Nephron progenitor cell (in vitro differentiated cells): ENCODE measurements at regions not wholly inside any gene's neighbourhood (a gene's known extent, or its start where the extent isn't known, plus 50 kb on each side); places are given as distances from the start of the nearest gene placed in this dataset.
"Not testable (repeated sequence)": the region's sequence is repeated elsewhere in the genome, so short reads cannot be mapped to it uniquely, and the experiment has no call there.

Source experiments
- DNase-seq: peaks from one replicate; pipeline ENCODE4 v3.0.0; 2021
- H3K27ac Mint-ChIP-seq: 2 replicates; pipeline ENCODE4 v1.8.0; 2021; ENCODE audit warnings: mild to moderate bottlenecking, moderate library complexity, mixed read lengths
- H3K27me3 Mint-ChIP-seq: 2 replicates; pipeline ENCODE4 v1.8.0; 2021; ENCODE audit warnings: mild to moderate bottlenecking, low read depth, mixed read lengths; ENCODE audit not compliant: poor library complexity
- H3K36me3 Mint-ChIP-seq: 2 replicates; pipeline ENCODE4 v1.8.0; 2021; ENCODE audit warnings: low read depth, mixed read lengths
- H3K4me1 Mint-ChIP-seq: 2 replicates; pipeline ENCODE4 v1.8.0; 2021; ENCODE audit warnings: mixed read lengths
- H3K4me3 Mint-ChIP-seq: 2 replicates; pipeline ENCODE4 v1.8.0; 2021; ENCODE audit warnings: mild to moderate bottlenecking, moderate library complexity, mixed read lengths
- H3K9me3 Mint-ChIP-seq: 2 replicates; pipeline ENCODE4 v1.8.0; 2021; ENCODE audit warnings: mild to moderate bottlenecking, moderate library complexity, mixed read lengths
- TF ChIP-seq, protein P1 (sequence below): fragments of 200-600 bp; sonication (generic); IDR thresholded peaks from 2 replicates; pipeline ENCODE4 v1.5.0; 2021; ENCODE audit warnings: antibody characterized with exemption

DNA sequence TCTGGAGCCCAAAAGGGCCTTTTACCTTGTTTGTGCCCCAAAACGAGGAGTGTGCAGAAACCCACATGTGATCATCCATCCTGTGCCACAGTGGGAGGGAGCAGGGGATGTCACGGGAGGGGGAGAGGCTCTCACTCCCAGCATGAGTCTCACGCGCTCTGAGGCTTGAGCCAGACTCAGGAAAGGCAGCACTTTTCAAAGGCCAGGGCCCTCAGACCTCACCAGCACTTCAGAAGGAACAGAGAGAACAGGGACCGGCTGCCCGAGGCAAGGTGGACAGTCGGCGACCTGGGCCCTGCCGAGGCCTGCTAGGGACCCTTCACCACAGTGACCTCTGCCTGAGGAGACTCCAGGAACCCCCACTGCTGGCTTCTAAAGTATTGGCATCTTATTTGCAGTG lies 71.7 kb upstream of the WASF3 start:
- Mint-ChIP-seq H3K27me3 (peaks cover 3% of the 10 kb centered on the region), H3K4me1 (peaks cover 7% of the 10 kb centered on the region), H3K4me3 (no peak overlapping the region), H3K27ac (no peak overlapping the region), H3K9me3 (no peaks in the 10 kb centered on the region), H3K36me3 (no peaks in the 10 kb centered on the region)
- no peak for DNase-seq
- TF ChIP-seq, protein P1, sequence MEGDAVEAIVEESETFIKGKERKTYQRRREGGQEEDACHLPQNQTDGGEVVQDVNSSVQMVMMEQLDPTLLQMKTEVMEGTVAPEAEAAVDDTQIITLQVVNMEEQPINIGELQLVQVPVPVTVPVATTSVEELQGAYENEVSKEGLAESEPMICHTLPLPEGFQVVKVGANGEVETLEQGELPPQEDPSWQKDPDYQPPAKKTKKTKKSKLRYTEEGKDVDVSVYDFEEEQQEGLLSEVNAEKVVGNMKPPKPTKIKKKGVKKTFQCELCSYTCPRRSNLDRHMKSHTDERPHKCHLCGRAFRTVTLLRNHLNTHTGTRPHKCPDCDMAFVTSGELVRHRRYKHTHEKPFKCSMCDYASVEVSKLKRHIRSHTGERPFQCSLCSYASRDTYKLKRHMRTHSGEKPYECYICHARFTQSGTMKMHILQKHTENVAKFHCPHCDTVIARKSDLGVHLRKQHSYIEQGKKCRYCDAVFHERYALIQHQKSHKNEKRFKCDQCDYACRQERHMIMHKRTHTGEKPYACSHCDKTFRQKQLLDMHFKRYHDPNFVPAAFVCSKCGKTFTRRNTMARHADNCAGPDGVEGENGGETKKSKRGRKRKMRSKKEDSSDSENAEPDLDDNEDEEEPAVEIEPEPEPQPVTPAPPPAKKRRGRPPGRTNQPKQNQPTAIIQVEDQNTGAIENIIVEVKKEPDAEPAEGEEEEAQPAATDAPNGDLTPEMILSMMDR: no peak

DNA sequence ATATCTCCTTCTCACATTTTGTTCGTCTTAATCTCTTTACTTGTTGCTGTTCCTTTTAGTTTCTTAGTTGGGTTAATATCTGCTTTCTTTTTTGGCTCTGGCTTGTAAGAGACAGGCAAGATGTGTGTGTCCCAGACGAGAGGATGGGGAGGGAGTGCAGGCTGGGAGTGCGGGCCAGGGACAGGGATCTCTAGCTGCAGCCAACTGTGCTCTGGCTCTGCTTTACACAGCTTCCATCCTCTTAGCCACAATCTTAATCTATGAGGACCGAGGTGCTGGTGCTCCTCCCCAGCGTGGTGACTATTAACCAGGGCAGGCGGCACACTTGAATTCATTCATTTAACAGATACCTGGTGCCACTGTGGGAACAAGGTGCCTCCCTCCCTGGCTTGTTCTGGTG lies 70.9 kb upstream of the WASF3 start:
- Mint-ChIP-seq H3K4me3 (no peak overlapping the region), H3K36me3 (no peaks in the 10 kb centered on the region), H3K27ac (no peak overlapping the region), H3K9me3 (no peaks in the 10 kb centered on the region), H3K4me1 (peaks cover 7% of the 10 kb centered on the region), H3K27me3 (peaks cover 3% of the 10 kb centered on the region)
- TF ChIP-seq, protein P1: no peak
- DNase-seq: no peak

DNA sequence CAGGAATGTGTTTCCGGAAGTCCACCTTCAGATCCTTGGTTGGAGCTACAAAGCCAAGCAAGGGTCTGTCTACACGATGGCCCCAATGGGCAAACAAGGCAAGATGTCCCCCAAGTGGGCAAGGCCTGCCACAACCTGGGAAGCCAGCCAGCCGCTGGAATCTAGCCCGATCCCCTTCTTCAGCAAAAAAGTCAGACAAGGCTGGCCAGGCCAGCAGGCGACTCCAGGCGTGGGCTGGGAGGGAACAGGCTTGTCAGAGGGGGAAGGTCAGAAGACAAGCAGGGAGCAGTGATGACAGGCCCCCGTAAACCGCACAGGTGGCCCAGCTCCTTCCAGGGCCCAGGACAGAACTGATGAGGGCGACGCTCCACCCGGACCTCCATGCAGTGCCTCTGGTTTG lies 69.7 kb upstream of the WASF3 start:
- H3K4me1 Mint-ChIP-seq: peaks cover 7% of the 10 kb centered on the region
- no peaks in the 10 kb centered on the region for H3K9me3 Mint-ChIP-seq

DNA sequence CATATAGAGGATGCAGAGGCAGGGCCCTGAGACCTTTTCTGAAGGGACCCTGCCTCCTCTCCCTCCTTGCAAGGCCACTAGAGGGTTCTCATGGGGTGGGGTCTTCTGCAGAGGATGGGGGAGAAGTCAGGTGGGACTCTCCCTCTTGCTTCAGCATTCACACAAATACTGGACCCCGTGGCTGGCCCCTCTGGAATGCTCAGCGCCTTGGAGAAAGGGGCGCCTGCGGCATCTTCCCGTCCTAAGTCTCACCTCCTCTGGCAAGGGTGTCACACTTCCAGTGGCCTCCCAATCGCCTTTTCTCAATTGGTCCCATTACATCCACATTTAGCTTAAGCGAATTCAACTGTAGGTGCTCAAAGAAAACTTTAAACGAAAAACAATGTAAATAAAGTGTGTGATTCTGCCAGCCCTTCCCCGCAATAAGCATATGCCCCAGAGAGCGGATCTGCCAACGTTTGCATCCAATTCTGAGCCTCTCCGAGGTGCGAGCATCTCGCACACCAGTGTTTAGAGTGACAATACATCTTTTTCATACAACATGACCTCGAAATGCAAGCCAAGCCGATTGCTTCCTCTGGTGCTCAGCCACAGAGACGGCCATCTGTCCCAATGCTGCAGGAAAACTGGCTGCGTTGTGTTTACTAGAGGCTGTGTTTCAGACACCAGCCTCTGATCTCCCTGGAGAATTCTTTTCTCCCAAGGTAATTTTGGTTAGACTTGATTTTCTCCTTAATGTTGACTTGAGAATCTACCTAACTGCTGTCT lies 69.1 kb upstream of the WASF3 start:
- no peaks in the 10 kb centered on the region for H3K36me3 Mint-ChIP-seq
- H3K4me3 Mint-ChIP-seq: no peak overlapping the region
- peaks cover 7% of the 10 kb centered on the region for H3K4me1 Mint-ChIP-seq
- TF ChIP-seq, protein P1: no peak
- H3K27ac Mint-ChIP-seq: no peak overlapping the region
- H3K27me3 Mint-ChIP-seq: peaks cover 3% of the 10 kb centered on the region
- no peaks in the 10 kb centered on the region for H3K9me3 Mint-ChIP-seq
- DNase-seq: no peak

More for the DNA sequence above, 69.7 kb upstream of the WASF3 start:
- no peak overlapping the region for H3K27ac Mint-ChIP-seq
- H3K4me3 Mint-ChIP-seq: no peak overlapping the region
- no peaks in the 10 kb centered on the region for H3K36me3 Mint-ChIP-seq
- TF ChIP-seq, protein P1: no peak
- DNase-seq: no peak
- peaks cover 3% of the 10 kb centered on the region for H3K27me3 Mint-ChIP-seq

DNA sequence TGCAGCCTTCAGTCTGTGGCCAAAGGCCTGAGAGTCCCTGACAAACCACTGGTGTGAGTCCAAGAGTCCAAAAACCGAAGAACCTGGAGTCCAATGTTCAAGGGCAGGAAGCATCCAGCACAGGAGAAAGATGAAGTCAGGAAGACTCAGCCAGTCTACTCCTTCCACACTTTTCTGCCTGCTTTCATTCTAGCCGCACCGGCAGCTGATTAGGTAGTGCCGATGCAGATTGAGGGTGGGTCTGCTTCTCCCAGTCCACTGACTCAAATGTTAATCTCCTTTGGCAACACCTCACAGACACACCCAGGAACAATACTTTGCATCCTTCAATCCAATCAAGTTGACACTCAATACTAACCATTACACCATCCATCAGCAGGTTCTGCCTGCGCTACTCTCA lies 65.2 kb upstream of the WASF3 start:
- not testable (repeated sequence) for H3K27me3 Mint-ChIP-seq, H3K4me3 Mint-ChIP-seq, DNase-seq, H3K9me3 Mint-ChIP-seq, H3K27ac Mint-ChIP-seq, H3K36me3 Mint-ChIP-seq
- H3K4me1 Mint-ChIP-seq: peaks cover 14% of the 10 kb centered on the region

DNA sequence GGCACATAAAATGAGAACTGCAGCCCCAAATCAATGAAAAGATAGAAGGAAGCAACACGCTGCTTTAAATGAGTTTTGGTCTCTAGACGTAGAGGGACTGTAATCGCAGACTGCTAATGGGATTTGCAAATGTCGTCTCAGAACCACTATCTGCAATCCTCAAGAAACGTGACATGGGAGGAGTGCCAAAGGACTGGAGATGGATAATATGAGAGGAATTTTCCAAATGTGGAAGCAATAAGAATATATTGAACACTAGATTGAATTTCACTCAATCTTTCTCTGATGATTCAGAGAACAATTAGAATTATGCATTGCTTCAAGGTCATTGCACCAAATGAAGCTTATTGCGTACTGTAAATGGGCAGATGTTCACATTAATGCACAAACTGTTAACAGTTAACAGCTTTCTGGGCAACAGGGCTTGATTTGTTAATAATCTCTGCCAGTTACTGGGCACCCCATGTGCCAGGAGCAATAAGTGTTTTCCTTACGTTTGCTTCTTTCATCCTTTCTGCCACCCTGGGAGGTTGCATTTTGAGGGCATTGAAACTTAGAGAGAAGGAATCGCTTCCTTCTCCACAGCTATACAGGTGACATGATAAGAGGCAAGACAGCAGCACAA lies 62.8 kb upstream of the WASF3 start:
- H3K4me3 Mint-ChIP-seq: no peak overlapping the region
- no peak for DNase-seq
- H3K36me3 Mint-ChIP-seq: no peaks in the 10 kb centered on the region
- no peaks in the 10 kb centered on the region for H3K9me3 Mint-ChIP-seq
- peaks cover 37% of the 10 kb centered on the region for H3K4me1 Mint-ChIP-seq
- TF ChIP-seq, protein P1: no peak
- H3K27ac Mint-ChIP-seq: no peak overlapping the region
- H3K27me3 Mint-ChIP-seq: peaks cover 3% of the 10 kb centered on the region
